Right lung (tissue), 2 donors: ENCODE measurements at regions not wholly inside any gene's neighbourhood (a gene's known extent, or its start where the extent isn't known, plus 50 kb on each side); places are given as distances from the start of the nearest gene placed in this dataset.

Source experiments
- DNase-seq, 2 donors: peaks; one replicate each; pipeline ENCODE4 v3.0.0-alpha.2; 2013

GRCh38 chr3:99439892-99440291, 198.5 kb upstream of the COL8A1 start:
- no peak for DNase-seq

GRCh38 chr3:99434190-99434589, 204.2 kb upstream of the COL8A1 start:
- DNase-seq: no peak

- DNase-seq: no peak
These were observed 207.9 kb upstream of the COL8A1 start for GRCh38 chr3:99430348-99431134.

- no peak for DNase-seq
These were observed 208.9 kb upstream of the COL8A1 start for GRCh38 chr3:99429502-99429901.

- no peak for DNase-seq
These were observed 212.5 kb upstream of the COL8A1 start for GRCh38 chr3:99425930-99426329.

GRCh38 chr3:99419116-99419515, 219.3 kb upstream of the COL8A1 start:
- no peak for DNase-seq

- no peak for DNase-seq
These were observed 219.7 kb upstream of the COL8A1 start for GRCh38 chr3:99418709-99419108.

- no peak for DNase-seq
These were observed 220.2 kb upstream of the COL8A1 start for GRCh38 chr3:99418209-99418635.

- no peak for DNase-seq
These were observed 224.9 kb upstream of the COL8A1 start for GRCh38 chr3:99413504-99413903.

- no peak for DNase-seq
These were observed 227.5 kb upstream of the COL8A1 start for GRCh38 chr3:99410789-99411311.

GRCh38 chr3:99409961-99410360, 228.4 kb upstream of the COL8A1 start:
- no peak for DNase-seq

- no peak for DNase-seq
These were observed 231.1 kb upstream of the COL8A1 start for GRCh38 chr3:99407257-99407656.

- DNase-seq: no peak
These were observed 235.6 kb upstream of the COL8A1 start for GRCh38 chr3:99402755-99403154.

GRCh38 chr3:99400352-99400751, 238.0 kb upstream of the COL8A1 start:
- DNase-seq: no peak

GRCh38 chr3:99396651-99397275, 241.6 kb upstream of the COL8A1 start:
- no peak for DNase-seq

GRCh38 chr3:99394831-99395778, 243.3 kb upstream of the COL8A1 start:
- no peak for DNase-seq

- no peak for DNase-seq
These were observed 244.4 kb upstream of the COL8A1 start for GRCh38 chr3:99393961-99394360.

GRCh38 chr3:99388780-99389179, 249.6 kb upstream of the COL8A1 start:
- DNase-seq: no peak

GRCh38 chr3:99384596-99384995, 253.8 kb upstream of the COL8A1 start:
- DNase-seq: no peak

GRCh38 chr3:99376926-99377325, 261.5 kb upstream of the COL8A1 start:
- DNase-seq: no peak

GRCh38 chr3:99373846-99374210, 264.6 kb upstream of the COL8A1 start:
- no peak for DNase-seq
